Activated CD4-positive, alpha-beta T cell treated with anti-CD3 and anti-CD28 coated beads, Interleukin-2, amount 50 U/mL, for 1 hour (primary cell): ENCODE measurements at regions not wholly inside any gene's neighbourhood (a gene's known extent, or its start where the extent isn't known, plus 50 kb on each side); places are given as distances from the start of the nearest gene placed in this dataset.

ENCODE experiments used
- DNase-seq: peaks from one replicate; pipeline ENCODE4 v3.0.0-alpha.2; 2020

DNA sequence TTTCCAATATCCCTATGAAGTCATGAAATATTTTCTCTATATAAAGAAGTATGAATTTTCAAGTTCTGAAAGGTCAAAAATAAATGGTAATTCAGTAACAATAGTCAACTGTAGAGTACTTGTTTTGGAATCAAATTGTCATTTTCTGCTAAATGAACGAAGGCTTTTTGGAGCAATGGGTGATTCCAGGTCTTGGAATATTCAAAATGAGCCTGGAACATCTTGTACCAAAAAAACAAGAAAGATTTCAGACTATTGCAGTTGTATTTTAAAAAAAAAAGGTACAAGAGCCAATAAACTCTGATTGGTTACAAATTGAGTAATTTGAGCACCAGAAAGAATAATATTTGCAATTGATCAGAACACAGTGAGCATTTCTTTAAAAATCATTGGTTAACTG lies 730.1 kb downstream of the DTWD2 start:
- DNase-seq, result no peak

DNA sequence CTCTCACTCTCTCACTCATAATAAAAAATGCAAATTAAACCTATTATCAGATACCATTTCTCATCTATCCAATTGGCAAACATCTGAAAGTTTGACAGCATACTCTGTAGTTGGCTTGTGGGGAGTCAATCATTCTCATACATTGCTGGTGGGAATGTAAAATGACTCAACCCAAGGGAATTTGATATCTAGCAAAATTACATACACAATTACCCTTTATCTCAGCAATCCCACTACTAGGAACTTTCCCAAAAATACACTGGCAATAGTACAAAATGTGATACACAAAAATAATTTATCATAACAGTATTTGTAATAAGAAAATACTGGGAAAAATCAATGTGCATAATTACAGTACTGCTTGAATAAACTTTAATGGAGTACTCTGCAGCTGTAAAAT lies 731.3 kb downstream of the DTWD2 start:
- no peak for DNase-seq

GRCh38 chr5:118253225-118254061 lies 734.9 kb downstream of the DTWD2 start:
- DNase-seq, result no peak

GRCh38 chr5:118249386-118249785 lies 739.0 kb downstream of the DTWD2 start:
- DNase-seq, result no peak

- DNase-seq, result no peak
Measured at GRCh38 chr5:118247458-118247857, 740.9 kb downstream of the DTWD2 start.

DNA sequence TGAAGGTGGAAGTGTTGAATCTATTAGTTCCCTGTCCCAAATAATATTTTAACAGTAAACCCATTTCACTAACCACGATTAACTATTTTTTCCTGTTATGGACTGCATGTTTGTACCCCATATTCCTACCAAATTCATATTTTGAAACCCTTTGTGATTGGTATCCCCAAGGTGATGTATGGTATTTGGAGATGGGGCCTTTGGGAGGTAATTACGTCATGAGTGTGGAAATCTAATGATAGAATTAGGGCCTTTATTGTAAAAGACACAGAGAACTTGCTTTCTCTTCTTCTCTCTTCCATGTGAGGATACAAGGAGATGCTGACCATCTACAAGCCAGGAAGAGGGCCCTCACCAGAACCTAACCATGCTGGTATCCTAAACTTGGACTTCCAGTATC lies 744.7 kb downstream of the DTWD2 start:
- DNase-seq, result no peak

GRCh38 chr5:118243068-118243467 lies 745.3 kb downstream of the DTWD2 start:
- DNase-seq, result no peak

- no peak for DNase-seq
Measured at GRCh38 chr5:118236108-118236849, 752.1 kb downstream of the DTWD2 start.

- DNase-seq, result no peak
Measured at GRCh38 chr5:118233606-118234005, 754.7 kb downstream of the DTWD2 start.

GRCh38 chr5:118228489-118228888 lies 759.9 kb downstream of the DTWD2 start:
- DNase-seq, result no peak

DNA sequence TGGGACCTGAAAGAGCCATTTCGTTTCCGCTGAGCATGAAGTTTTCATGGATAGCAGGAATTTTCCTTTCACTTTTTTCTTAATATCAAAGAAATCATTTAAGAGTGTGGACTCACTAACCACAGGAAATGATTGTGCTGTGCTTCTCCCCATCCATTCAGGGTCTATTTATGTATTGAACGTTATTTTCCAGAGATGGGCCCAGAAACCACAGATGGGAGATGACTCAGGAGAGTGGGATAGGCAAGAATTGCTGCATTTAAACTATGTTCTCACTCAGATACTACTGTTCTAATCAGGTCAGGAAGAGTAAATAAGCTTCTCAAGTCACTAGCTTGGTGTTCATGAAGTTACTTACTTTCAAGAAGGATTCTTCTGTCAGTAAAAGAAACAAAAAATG lies 763.8 kb downstream of the DTWD2 start:
- no peak for DNase-seq

DNA sequence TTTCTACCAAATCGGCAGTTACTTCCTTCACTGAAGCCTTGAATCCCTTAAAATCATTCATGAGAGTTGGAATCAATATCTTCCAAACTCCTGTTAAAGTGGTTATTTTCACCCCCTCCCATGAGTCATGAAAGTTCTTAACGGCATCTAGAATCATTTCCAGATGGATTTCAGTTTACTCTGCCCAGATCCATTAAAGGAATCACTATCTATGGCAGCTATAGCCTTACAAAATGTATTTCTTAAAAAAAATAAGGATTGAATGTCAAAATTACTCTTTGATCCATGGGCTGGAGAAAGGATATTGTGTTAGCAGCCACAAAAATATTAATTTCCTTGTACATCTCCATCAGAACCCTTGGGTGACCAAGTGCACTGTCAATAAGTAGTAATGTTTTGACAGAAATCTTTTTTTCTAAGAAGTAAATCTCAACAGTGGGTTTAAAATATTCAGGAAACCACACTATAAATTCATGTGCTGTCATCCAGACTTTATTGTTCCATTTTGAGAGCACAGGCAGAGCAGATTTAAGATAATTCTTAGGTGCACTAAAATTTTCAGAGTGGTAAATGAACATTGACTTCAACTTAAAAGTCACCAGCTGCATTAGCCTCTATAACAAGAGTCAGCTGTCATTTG lies 767.7 kb downstream of the DTWD2 start:
- no peak for DNase-seq

DNA sequence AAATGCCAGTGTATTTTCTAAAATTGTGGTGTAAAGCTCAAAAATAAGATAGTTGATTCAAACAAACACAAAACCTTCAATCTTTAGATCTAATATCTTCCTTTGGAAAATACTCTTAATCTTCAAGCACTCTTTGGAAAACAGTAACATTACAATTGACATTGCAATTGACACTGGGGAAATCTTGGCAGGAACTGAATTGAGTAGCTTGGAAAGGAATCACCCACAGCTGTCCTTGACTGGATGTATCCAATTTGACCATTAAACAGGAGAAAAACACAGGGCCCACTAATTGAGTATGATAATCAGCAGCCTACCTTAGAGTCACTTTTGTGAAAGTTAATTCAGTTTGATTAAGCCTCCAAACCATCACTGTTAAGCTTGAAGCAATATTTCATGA lies 776.7 kb downstream of the DTWD2 start:
- no peak for DNase-seq

- no peak for DNase-seq
Measured at GRCh38 chr5:118208031-118208453, 780.3 kb downstream of the DTWD2 start.

- no peak for DNase-seq
Measured at GRCh38 chr5:118199801-118200200, 788.5 kb downstream of the DTWD2 start.

- DNase-seq, result no peak
Measured at GRCh38 chr5:118196229-118196628, 792.1 kb downstream of the DTWD2 start.

- no peak for DNase-seq
Measured at GRCh38 chr5:118195211-118195610, 793.1 kb downstream of the DTWD2 start.

DNA sequence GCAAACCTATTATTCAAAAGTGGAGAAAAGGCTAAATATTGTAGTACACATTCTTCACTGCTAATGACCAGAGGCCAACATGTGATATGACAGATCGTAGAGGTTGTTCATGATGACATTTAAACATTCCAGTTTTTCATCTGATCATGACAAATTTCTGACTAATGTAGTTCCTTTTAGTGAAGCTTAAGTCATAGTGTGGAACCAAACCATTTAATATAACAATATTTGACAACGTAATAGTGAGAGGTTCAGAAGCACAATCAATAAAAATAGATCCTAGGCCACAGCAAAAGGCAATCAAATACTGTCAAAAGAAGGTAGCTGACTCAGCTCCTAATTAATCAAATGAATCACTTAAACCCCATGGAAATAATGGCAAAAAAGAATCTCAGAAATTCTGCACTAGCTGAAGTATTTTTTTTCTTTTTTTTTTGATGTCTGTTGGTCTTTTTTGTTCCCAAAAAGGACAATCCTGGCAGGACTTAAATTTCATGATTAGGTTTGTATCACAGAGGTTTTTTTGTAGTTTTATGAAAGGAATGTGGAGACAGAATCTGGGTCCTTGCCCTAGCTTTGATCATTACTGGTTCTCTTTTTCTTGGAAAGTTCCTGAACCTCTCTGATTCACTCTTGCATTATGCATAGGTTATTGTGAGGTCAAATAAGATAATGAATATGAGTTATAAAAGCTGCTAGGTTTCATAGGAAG lies 795.0 kb downstream of the DTWD2 start:
- no peak for DNase-seq

DNA sequence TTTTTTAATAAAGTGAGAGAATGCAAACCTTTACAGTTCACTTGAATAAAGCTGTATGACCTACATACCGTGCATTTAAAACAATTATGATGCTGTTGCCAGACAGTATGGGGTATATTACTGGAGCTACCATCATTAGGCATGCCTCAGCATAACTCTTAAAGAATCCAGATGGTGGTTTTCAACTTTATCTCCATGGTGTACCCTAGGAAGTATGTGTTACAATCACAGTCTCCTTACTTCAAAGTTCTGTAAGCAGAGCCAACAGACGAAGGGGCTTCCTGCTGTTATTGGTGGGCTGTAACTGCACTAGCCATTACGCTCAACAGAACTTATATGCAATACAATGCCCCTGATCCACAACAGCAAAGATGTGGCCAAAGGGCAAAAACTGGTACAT lies 803.3 kb downstream of the DTWD2 start:
- DNase-seq, result no peak

DNA sequence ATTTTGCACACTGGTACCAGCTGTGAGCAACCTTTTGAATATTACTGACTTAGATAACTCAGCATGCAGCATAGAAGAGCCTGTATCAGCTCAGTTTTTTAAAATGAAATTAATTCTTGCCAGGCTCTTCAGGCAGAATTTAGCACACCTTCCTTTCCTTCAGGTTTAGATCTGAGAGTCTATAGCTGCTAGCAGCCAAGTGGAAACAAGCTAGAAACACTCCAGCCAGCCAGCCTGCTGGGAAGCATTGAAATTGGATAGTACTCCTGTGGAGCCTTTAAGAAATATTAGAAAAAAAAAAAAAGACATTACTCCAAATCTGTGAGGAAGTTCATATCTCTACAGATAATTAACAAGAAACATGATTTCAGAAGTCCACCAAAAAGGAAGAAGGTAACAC lies 812.2 kb downstream of the DTWD2 start:
- DNase-seq, result no peak

DNA sequence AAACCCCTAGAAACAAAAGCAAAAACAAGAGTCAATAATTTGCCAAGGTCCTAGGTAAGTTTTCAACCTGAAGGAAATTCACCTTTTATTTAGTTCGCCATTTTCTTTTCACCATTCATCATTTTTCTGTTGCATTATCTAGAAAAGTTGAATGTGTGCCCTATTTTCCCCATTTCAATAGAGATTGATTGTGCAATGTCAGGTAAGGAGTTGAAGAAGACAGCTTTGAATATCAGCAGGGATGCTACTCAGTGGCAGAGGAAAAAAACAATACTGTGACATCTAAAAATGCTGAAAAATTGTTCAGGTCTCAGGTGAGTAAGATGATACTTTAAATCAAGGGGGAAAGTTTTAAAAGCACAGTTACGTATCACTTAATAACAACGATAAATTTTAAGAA lies 813.7 kb downstream of the DTWD2 start:
- DNase-seq, result no peak

GRCh38 chr5:118173340-118173739 lies 815.0 kb downstream of the DTWD2 start:
- no peak for DNase-seq

- no peak for DNase-seq
Measured at GRCh38 chr5:118165619-118166018, 822.7 kb downstream of the DTWD2 start.
